ENCODE measurements at regions not wholly inside any gene's neighbourhood (a gene's known extent, or its start where the extent isn't known, plus 50 kb on each side); places are given as distances from the start of the nearest gene placed in this dataset.
"Not testable (repeated sequence)": the region's sequence is repeated elsewhere in the genome, so short reads cannot be mapped to it uniquely, and the experiment has no call there.

DNA sequence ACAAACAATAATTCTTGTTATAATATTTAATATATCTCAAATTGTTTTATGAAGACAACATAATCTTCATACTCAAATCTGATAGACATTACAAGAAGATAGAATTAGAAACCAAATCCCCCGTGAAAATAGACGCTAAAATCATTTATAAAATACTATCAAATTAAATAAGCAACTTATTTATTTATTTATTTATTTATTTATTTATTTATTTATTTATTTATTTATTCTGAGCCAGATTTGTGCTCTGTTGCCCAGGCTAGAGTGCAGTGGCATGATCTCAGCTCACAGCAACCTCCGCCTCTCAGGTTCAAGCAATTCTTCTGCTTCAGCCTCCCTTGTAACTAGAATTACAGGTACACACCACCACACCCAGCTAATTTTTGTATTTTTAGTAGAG is 294.9 kb upstream of the MAGEC2 start:
- DNase-seq (ENCODE audit: low spot score): no peak

DNA sequence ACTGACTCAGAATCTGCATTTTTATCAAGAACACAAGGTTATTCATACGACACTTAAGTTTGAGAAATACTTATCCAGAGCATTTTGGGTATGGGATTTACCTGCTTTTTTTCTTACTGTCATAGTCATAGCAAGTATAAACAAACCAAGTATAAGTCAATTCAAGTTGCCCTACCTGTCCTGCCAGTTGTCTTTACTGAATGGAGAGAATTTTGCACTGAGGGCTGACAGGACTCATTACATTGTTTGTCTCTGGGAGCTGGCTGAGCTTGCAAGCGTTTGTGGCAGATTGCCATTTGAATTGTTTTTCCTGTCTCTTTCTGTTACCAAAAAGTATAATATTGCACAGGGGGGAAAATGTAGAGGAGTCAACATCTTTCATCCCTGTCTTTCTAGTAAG is 278.9 kb upstream of the MAGEC2 start:
- DNase-seq (ENCODE audit: low spot score): no peak

DNA sequence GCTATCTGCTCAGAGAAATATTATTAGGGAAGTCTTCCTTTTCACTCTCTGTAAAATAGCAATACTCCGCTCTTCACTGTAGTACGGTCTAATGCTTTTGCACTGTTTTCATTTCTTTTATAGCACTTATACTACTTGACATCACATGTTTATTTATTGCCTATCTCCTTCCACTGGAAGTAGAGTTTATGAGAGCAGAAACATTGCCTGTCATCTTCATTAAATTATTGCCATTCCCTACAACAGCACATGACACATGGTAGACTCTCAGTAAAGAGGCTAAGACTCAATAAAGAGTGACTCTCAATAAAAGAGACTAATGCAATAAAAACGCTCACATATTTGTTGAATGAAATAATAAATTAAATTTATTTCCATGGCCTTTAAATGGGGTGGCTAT is 241.3 kb upstream of the MAGEC2 start:
- DNase-seq (ENCODE audit: low spot score): no peak

GRCh38 chrX:142428916-142429315 is 223.8 kb upstream of the MAGEC2 start:
- no peak for DNase-seq (ENCODE audit: low spot score)

GRCh38 chrX:142390998-142391397 is 185.9 kb upstream of the MAGEC2 start:
- not testable (repeated sequence) for DNase-seq (ENCODE audit: low spot score)

- DNase-seq (ENCODE audit: low spot score): no peak
These were observed 158.4 kb upstream of the MAGEC2 start for GRCh38 chrX:142363501-142363900.

DNA sequence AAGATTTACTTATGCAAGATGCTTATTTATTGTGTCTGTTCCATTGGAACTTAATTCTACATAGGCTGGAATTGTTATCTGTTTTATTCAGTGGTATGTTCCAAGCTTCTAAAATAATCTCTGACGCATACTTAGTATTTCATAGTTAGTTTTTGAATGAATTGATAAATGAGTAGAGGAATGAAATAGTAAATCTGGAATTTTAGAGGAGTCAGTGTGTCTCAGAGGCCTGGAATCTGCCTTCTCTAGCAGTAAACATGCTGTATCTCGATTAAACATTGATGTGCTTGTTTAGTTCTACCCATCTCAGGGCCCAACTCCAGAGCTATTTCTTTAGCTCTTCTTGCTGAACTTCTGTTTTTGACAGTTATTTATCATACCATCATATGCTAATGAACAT is 154.2 kb upstream of the MAGEC2 start:
- DNase-seq (ENCODE audit: low spot score): no peak

DNA sequence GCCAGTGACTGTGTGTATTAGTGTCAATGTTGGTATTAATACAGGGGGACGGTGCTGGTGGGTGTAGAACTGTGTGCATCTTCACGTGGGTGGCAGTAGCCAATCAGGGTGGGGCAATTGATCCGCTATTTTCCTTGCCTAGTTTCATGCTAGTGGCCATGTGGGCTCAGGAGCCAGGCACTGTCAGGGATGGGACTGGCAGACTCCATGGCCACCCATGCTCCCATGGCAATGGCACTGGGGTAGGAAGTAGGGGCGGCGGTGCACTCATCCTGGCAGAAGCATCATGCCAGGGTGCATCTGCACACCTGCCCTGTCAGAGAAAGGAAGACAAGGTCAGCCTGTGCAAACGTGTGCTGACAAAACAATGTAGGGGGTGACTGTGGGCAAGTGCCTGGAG is 122.1 kb upstream of the MAGEC2 start:
- no peak for DNase-seq (ENCODE audit: low spot score)

DNA sequence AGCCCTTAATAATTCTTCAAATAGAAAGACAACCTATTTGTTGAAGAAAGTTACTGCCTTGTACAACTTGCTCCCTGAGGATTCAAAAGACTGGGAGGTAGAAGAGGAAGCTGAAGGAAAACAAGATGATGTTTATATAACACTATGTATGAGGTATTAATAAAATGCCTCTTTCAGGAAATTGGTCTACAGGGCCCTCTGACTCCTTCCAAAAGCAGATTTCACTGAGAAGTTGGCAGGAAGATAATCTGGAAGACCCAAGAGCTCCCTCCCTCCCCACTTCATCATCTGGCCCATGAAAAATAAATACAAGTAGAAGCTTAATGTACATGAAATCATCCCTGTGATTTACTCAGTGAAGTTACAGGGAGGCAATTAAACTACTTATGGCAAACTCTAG is 107.5 kb upstream of the MAGEC2 start:
- no peak for DNase-seq (ENCODE audit: low spot score)

DNA sequence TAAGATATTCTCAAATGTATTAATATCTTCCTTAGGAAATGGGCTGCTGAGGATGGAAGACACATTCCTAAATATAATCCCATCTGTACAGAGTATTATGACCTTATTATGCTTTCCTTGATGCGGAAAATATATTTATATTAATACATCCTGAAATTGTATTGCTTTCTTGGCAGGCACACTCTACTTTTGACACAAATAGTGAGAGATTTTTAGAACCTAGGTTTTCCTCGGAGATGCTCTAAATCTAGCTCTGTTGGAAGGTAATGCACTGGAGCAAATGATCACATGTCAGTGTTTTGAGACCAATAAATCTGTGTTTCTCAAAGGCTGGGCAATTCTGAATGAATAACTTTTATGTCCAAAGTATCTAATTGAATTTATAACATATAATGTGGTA is 94.3 kb upstream of the MAGEC2 start:
- DNase-seq (ENCODE audit: low spot score): no peak

DNA sequence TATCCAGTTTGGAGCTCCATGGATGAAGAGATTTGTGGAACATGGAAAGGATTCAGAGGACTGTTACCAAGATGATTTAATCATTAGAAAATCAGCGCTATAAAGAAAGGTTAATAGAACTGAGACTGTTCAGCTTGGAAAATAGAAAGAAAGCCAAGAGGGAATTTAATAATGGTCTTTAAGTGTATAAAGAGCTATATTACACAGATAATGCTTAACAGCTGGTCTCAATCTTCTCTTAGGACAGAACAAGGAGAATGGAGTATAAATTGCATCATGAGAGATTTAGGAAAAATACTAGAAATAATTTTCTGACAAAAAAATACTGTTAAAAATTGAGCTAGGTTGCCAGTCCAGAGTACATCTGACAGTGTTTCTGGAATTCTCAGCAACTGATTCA is 91.3 kb upstream of the MAGEC2 start:
- DNase-seq (ENCODE audit: low spot score): no peak

GRCh38 chrX:142295190-142295589 is 90.1 kb upstream of the MAGEC2 start:
- no peak for DNase-seq (ENCODE audit: low spot score)

DNA sequence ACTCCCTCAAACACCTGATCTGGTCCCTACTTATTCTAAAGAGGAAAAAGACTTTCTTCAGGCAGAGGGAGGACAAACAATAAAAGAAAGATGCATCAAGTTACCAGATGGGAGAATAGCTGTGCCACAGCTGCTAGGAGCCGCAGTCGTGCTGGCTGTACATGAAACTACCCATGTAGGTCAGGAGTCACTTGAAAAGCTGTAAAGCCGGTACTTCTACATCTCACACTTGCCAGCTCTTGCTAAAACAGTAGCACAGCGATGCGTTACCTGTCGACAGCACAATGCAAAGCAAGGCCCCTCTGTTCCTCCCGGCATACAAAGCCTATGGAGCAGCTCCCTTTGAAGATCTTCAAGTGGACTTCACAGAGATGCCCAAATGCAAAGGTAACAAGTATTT is 65.1 kb upstream of the MAGEC2 start:
- DNase-seq (ENCODE audit: low spot score): not testable (repeated sequence)

- DNase-seq (ENCODE audit: low spot score): no peak
These were observed 61.3 kb upstream of the MAGEC2 start for GRCh38 chrX:142266417-142266816.

DNA sequence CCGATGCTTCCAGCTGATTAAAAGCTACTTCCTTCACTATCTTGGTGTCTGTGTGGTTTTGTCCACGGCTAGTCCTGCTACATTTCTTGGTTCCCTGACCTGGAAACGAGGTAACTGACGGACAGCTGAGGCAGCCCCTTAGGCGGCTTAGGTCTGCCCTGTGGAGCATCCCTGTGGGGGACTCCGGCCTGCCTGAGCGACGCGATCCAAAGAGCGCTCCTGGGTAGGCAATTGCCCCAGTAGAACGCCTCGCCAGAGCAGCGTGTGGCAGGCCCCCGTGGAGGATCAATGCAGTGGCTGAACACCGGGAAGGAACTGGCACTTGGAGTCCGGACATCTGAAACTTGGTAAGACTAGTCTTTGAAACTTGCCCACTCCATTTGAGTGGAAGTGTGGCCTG is 60.5 kb upstream of the MAGEC2 start:
- DNase-seq (ENCODE audit: low spot score): not testable (repeated sequence)

- no peak for DNase-seq (ENCODE audit: low spot score)
These were observed 51.8 kb upstream of the MAGEC2 start for GRCh38 chrX:142256935-142257334.

Data from activated CD4-positive, alpha-beta T cell treated with anti-CD3 and anti-CD28 coated beads, Interleukin-2, Interleukin-4, amounts not matched to agents 100 ng/mL and 50 ng/mL, durations not matched to agents 16 hours and 8 hours (primary cell).